DMS114 treated with DMSO at 0.1 percent for 48 hours (cell line): ENCODE measurements at regions not wholly inside any gene's neighbourhood (a gene's known extent, or its start where the extent isn't known, plus 50 kb on each side); places are given as distances from the start of the nearest gene placed in this dataset.
"Not testable (repeated sequence)": the region's sequence is repeated elsewhere in the genome, so short reads cannot be mapped to it uniquely, and the experiment has no call there.

Source experiments
- DNase-seq: peaks from one replicate; lab custom pipeline; 2025; ENCODE audit not compliant: unreplicated experiment; lab: John Stamatoyannopoulos, UW

DNA sequence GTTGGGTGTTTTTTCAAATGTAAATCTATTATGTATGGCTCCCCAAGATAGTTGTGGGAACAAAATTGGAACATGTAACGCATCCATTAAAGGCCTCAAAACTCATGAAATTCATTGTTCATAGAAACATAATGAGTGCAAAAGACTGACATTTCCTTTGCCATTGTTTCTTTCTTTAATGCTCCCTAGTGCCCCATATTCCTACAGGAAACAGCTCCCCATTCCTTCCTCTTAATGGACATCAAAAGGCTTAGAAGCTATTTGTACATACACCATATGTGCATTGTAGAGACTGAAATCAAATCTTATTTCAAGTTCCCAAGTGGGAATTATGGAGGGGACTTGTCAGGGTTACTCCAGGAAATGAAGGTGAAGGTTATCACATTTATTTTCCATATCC, 139.1 kb downstream of the AHR start:
- DNase-seq: no peak

DNA sequence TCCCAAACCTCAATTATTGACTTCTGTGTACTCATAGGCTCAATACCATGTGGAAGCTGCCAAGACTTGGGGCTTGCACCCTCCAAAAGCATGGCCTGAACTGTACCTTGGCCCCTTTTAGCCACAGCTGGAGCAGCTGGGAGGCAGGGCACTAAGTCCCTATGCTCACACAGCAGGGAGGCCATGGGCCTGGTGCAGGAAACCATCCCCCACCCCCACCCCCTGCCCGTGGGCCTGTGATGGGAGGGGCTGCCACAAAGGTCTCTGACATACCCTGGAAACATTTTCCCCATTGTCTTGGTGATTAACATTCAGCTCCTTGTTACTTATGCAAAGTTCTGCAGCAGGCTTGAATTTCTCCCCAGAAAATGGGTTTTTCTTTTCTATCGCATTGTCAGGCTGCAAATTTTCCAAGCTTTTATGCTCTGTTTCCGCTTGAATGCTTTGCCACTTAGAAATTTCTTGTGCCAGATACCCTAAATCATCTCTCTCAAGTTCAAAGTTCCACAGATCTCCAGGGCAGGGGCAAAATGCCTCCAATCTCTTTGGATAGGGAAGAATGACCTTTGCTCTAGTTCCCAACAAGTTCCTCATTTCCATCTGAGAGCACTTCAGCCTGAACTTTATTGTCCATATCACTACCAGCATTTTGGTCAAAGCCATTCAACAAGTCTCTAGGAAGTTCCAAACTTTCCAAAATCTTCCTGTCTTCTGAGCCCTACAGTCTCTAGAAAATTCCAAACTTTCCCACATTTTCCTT, 141.8 kb downstream of the AHR start:
- not testable (repeated sequence) for DNase-seq

GRCh38 chr7:17440831-17441230, 142.4 kb downstream of the AHR start:
- no peak for DNase-seq

- no peak for DNase-seq
These were observed 143.1 kb downstream of the AHR start for GRCh38 chr7:17441557-17441956.

DNA sequence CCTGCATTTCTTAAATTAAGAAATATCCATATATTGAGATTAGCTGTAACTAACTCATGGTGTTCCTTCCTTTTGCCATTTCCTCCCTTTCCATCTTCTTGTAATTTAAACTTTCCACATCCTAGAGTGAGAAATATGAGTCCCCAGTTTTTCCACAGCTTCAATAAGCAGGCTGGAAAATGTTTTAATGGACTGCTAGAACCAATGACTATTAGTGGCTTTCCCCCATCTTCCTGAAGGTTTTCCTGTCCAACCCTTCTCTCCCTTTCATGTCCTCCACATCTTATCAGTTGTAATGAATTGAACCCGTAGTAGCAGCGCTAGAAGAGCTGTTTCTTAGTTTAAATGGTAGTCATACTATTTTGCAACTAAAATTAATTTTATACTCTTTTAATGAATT, 145.7 kb downstream of the AHR start:
- no peak for DNase-seq

GRCh38 chr7:17444673-17445072, 146.2 kb downstream of the AHR start:
- DNase-seq: no peak

DNA sequence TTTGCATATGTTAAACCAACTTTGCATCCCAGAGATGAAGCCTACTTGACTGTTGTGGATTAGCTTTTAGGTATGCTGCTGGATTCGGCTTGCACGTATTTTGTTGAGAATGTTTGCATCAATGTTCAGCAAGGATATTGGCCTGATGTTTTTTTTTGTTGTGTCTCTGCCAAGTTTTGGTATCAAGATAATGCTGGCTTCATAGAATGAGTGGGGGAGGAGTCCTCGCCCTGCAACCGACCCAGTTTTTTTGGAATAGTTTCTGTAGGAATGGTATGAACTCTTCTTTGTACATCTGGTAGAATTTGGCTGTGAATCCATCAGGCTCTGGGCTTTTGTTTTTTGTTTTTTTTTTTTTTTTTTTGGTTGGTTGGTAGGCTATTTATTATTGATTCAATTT, 147.9 kb downstream of the AHR start:
- no peak for DNase-seq

- no peak for DNase-seq
These were observed 149.5 kb downstream of the AHR start for GRCh38 chr7:17447728-17448478.

DNA sequence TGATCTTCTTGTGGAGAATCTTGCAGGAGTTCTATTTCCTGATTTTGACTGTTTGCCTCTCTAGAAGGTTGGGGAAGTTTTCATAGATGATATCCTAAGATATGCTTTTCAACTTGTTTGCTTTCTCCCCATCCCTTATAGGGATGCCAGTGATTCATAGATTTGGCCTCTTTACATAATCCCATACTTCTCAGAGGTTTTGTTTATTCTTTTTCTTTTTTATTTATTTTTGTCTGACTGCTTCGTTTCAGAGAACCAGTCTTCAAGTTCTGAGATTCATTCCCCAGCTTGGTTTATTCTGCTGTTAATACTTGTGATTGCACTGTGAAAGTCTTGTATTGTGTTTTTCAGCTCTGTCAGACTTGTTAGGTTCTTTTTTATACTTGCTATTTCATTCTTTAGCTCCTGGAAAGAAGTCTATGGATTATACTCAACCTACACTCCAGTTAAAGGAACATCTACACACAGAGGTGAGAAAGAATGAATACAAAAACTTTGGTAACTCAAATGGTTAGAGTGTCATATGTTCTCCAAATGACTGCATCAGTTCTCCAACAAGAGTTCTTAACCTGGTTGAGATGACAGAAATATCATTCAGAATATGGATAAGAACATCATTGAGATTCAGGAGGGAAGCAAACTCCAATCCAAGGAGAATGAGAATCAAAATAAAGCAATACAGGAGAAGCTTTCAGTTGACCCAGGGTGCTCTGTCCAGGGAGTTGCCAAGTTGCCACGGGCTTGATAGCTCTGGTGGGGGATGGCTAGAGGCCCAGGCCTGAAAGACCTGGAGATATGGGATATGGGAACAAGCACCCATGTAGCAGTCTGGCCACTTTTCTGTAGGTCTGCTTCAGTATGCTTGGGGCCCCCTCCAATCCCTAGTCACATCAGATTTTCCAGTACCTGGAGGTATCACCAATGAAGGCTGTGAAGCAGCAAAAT, 150.3 kb downstream of the AHR start:
- no peak for DNase-seq

GRCh38 chr7:17456541-17456940, 158.1 kb downstream of the AHR start:
- DNase-seq: no peak

DNA sequence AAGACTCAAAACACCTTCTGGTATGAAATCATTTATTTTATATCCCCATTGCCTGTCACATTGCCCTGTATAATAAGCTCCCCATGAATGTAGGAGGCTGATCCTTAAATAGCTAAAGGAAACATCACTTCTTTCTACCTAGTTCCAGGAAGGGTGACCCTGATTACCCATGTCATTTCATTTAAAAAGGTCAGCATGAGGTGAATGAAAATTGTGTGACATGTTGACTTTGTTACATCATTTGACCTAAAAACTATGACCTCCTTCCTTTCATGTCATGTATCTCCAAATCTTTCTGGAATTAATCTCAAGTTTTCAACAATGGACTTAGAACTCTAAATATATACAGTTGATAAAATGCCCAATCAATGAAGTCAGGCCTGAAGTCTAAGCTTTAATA, 161.5 kb downstream of the AHR start:
- DNase-seq: no peak

DNA sequence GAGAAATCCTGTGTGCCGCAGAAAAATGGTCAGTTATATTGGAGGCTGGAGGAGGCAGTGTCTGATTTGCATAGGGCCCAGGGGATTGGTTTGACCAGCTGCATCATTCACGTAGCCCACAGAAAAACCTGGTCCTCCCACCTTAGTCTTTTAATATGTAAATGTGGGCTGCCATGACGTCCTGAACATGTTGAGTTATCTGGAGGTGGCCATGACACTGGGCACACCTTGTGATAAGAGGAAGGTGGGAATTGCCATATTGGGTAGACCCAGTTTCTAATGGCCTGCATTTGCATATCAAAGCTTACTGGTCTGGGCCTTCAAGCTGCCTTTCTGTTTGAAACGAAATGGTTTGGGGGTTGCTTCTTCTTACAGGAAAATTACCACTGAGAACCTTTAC, 162.2 kb downstream of the AHR start:
- no peak for DNase-seq

- no peak for DNase-seq
These were observed 163.7 kb downstream of the AHR start for GRCh38 chr7:17462131-17462631.

GRCh38 chr7:17463511-17464085, 165.1 kb downstream of the AHR start:
- DNase-seq: no peak

DNA sequence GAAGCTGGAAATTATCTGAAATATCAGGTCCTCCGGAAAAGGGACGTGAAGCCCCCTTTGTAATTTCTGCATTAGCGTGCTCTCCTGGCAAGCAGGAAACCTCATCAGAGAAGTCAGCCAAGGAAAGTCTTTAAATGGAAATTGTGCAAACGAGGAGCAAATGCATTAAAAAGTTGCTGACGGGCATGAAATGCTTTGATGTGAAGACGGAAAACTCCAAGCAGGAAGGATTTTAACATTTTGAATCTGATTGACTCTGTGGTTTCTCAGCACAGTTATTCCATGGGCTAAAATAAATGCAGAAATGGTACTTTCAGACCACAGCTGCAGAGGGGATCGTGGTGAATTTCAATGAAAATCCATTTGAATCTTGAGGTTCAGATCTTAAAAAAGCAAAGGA, 167.8 kb downstream of the AHR start:
- DNase-seq: no peak

GRCh38 chr7:17467386-17467945, 169.0 kb downstream of the AHR start:
- no peak for DNase-seq

GRCh38 chr7:17471325-17471724, 172.9 kb downstream of the AHR start:
- no peak for DNase-seq

- no peak for DNase-seq
These were observed 174.1 kb downstream of the AHR start for GRCh38 chr7:17472518-17472917.

- DNase-seq: no peak
These were observed 174.5 kb downstream of the AHR start for GRCh38 chr7:17472939-17473338.

- no peak for DNase-seq
These were observed 176.4 kb downstream of the AHR start for GRCh38 chr7:17474724-17475344.
